Fibroblast of skin of abdomen (primary cell): ENCODE measurements at regions not wholly inside any gene's neighbourhood (a gene's known extent, or its start where the extent isn't known, plus 50 kb on each side); places are given as distances from the start of the nearest gene placed in this dataset.

Experiments
- DNase-seq: peaks from one replicate; pipeline ENCODE4 v3.0.0-alpha.2; 2013

GRCh38 chr5:175103746-175104145, 340.2 kb downstream of the DRD1 start:
- DNase-seq: no peak

GRCh38 chr5:175102717-175103116, 341.3 kb downstream of the DRD1 start:
- no peak for DNase-seq

- DNase-seq: no peak
These were observed 345.7 kb downstream of the DRD1 start for GRCh38 chr5:175098301-175098700.

- DNase-seq: no peak
These were observed 347.4 kb downstream of the DRD1 start for GRCh38 chr5:175096469-175097165.

- no peak for DNase-seq
These were observed 349.5 kb downstream of the DRD1 start for GRCh38 chr5:175094461-175094860.

GRCh38 chr5:175092691-175093090, 351.3 kb downstream of the DRD1 start:
- DNase-seq: no peak

- no peak for DNase-seq
These were observed 355.0 kb downstream of the DRD1 start for GRCh38 chr5:175088963-175089362.

GRCh38 chr5:175082866-175083590, 358.6 kb downstream of the MSX2 start:
- DNase-seq: peak; percentile 37

GRCh38 chr5:175082346-175082745, 358.0 kb downstream of the MSX2 start:
- no peak for DNase-seq

- DNase-seq: no peak
These were observed 355.3 kb downstream of the MSX2 start for GRCh38 chr5:175079707-175080106.

- no peak for DNase-seq
These were observed 345.9 kb downstream of the MSX2 start for GRCh38 chr5:175070283-175070682.

GRCh38 chr5:175060257-175060656, 335.9 kb downstream of the MSX2 start:
- no peak for DNase-seq

GRCh38 chr5:175059687-175060211, 335.4 kb downstream of the MSX2 start:
- peak; percentile 50 for DNase-seq

GRCh38 chr5:175056831-175057230, 332.4 kb downstream of the MSX2 start:
- DNase-seq: no peak

GRCh38 chr5:175054243-175054642, 329.9 kb downstream of the MSX2 start:
- DNase-seq: no peak

- no peak for DNase-seq
These were observed 328.0 kb downstream of the MSX2 start for GRCh38 chr5:175052351-175052750.

- no peak for DNase-seq
These were observed 322.7 kb downstream of the MSX2 start for GRCh38 chr5:175047048-175047447.

GRCh38 chr5:175045820-175046219, 321.4 kb downstream of the MSX2 start:
- no peak for DNase-seq

GRCh38 chr5:175037820-175038219, 313.4 kb downstream of the MSX2 start:
- DNase-seq: no peak

GRCh38 chr5:175035882-175036533, 311.6 kb downstream of the MSX2 start:
- no peak for DNase-seq

GRCh38 chr5:175034924-175035323, 310.5 kb downstream of the MSX2 start:
- DNase-seq: no peak

- no peak for DNase-seq
These were observed 308.4 kb downstream of the MSX2 start for GRCh38 chr5:175032741-175033151.

GRCh38 chr5:175032013-175032412, 307.6 kb downstream of the MSX2 start:
- DNase-seq: no peak

GRCh38 chr5:175027390-175027789, 303.0 kb downstream of the MSX2 start:
- DNase-seq: no peak
